Mucosa of rectum (tissue), 2 donors: ENCODE measurements at regions not wholly inside any gene's neighbourhood (a gene's known extent, or its start where the extent isn't known, plus 50 kb on each side); places are given as distances from the start of the nearest gene placed in this dataset.

Experiments used
- H3K27ac ChIP-seq, 2 donors: one replicate each; pipeline ENCODE4 v1.7.0; 2013; ENCODE audit warnings: inconsistent platforms in 2 of 2, low read depth in 2 of 2, low read length in 2 of 2
- H3K27me3 ChIP-seq, 2 donors: one replicate each; pipeline ENCODE4 v1.7.0; 2013; ENCODE audit warnings: low read length in 2 of 2; ENCODE audit not compliant: control insufficient read depth in 2 of 2, insufficient read depth in 2 of 2
- H3K36me3 ChIP-seq, 2 donors: one replicate each; pipeline ENCODE4 v1.7.0; 2013; ENCODE audit warnings: low read length in 2 of 2; ENCODE audit not compliant: control insufficient read depth in 2 of 2, insufficient read depth in 2 of 2
- H3K4me1 ChIP-seq, 2 donors: one replicate each; pipeline ENCODE4 v1.7.0; 2013; ENCODE audit warnings: low read length in 2 of 2, mild to moderate bottlenecking in 1 of 2; ENCODE audit not compliant: control insufficient read depth in 2 of 2, insufficient read depth in 2 of 2
- H3K4me3 ChIP-seq, 2 donors: one replicate each; pipeline ENCODE4 v1.7.0; 2013; ENCODE audit warnings: low read length in 2 of 2
- H3K9ac ChIP-seq, 2 donors: one replicate each; pipeline ENCODE4 v1.7.0; 2013; ENCODE audit warnings: low read length in 2 of 2, low read depth in 1 of 2, mild to moderate bottlenecking in 1 of 2
- H3K9me3 ChIP-seq, 2 donors: one replicate each; pipeline ENCODE4 v1.7.0; 2013; ENCODE audit warnings: low read length in 2 of 2; ENCODE audit not compliant: control insufficient read depth in 2 of 2
- donor health status: healthy.
- donor health status: Normal muscosa, but diverticular disease.

DNA sequence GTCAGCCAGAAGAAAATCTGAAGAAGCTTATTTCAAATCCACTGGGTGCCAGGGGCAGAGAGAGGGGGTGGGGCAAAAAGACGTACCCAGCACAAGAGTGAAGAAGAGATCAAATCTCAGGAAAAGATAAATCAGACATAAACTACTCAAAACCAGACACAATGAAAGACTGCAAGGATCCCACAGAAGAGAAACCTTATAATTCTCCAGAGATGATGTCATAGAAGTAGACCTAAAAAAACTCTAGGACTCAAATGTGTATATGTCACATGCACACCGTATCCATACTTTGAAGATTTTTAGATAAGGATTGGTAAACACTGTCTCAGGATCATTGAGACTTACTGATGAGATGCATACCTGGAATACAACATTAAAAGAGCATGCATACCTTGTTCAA is 98.5 kb upstream of the PIK3CG start:
- Histone ChIP-seq H3K27me3 (no peaks in the 10 kb centered on the region), H3K4me3 (no peak overlapping the region), H3K27ac (no peak overlapping the region), H3K9me3 (no peaks in the 10 kb centered on the region), H3K36me3 (no peaks in the 10 kb centered on the region), H3K9ac (no peak overlapping the region), H3K4me1 (no peaks in the 10 kb centered on the region)

DNA sequence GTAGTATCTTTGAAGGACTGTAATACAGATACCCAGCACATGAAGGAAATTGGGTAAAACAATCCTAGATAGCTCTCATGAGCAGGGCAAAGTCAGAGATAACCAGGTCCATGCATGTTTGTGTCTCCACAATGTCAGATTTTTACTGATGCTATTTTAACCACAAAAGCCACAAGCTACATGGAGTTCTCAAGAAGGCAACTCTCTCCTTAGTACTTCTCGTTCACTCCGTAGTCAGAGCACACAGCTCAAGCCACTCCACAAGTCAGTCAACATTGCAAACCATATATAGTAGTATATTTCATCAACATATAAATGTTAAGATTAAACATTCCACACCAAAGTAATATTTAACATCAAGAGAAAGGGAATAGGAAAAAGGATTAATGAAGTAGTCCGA is 98.0 kb upstream of the PIK3CG start:
- Histone ChIP-seq H3K27me3 (no peaks in the 10 kb centered on the region), H3K4me1 (no peaks in the 10 kb centered on the region), H3K27ac (no peak overlapping the region), H3K9ac (no peak overlapping the region), H3K36me3 (no peaks in the 10 kb centered on the region), H3K4me3 (no peak overlapping the region), H3K9me3 (no peaks in the 10 kb centered on the region)

DNA sequence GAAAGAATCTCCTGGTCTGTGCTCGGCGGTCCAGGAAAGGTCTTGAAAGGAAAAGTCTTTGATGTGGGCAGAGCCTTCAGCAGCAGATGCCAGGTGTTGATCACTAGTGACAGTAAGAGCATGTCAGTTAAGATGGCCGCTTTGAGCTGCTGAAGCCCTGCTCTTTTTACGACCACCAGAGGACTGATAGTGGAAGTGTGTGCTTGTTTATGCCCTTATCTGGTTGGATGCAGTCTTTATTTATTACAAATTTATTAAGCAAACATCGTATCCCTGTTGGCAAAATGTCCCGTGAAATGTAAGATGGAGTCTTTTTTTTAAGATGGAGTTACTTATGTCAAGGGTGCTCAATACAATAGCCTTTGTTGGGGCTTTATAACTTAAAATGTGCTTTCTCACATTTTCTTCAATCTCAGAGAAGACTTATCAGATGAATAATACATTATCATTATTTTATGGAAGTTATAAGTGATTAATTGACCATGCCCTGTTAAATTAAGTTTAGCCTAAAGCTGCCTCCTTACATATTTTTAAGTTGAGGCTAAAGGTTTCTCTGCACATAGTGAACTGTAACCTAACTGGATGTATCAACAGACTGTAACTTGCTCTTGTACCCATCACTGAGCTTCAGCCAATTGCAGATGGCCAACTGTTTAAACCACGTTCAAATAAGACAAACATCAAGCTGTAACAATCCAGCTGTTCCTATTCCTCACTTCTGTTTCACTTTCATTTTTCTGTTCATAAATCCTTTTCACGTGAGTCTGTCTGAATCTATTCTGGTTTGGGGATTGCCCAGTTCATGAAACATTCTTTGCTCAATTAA is 97.4 kb upstream of the PIK3CG start:
- H3K27ac ChIP-seq: peak overlapping the region; percentile 34 to 38

DNA sequence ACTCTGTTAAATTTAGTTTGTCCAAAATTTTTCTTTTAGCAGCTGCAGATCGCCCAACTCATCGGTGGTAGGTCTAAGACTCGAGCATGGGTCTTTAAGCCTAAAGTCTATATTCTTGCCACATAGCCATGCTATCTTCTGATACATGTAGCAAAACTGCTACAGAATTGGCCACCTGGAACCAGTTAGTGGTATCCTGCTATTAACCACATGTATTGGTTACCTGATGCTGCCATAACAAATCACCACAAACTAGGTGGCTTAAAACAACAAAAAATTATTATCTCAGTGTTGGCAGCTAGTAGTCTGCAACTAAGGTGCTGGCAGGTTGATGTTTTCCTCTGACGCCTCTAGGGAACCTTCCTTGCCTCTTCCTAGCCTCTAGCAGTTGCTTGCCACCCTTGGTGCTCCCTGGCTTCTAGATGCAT is 96.7 kb upstream of the PIK3CG start:
- Histone ChIP-seq H3K9me3 (no peaks in the 10 kb centered on the region), H3K4me1 (no peaks in the 10 kb centered on the region), H3K36me3 (no peaks in the 10 kb centered on the region), H3K4me3 (peak overlapping the region in 1 of 2 donors; percentile 48), H3K27ac (peak overlapping the region; percentile 34 to 38), H3K27me3 (no peaks in the 10 kb centered on the region), H3K9ac (no peak overlapping the region)

More for the DNA sequence above, 97.4 kb upstream of the PIK3CG start:
- Histone ChIP-seq H3K9ac (no peak overlapping the region), H3K27me3 (no peaks in the 10 kb centered on the region), H3K9me3 (no peaks in the 10 kb centered on the region), H3K4me3 (peak overlapping the region in 1 of 2 donors; percentile 48), H3K36me3 (no peaks in the 10 kb centered on the region), H3K4me1 (no peaks in the 10 kb centered on the region)

DNA sequence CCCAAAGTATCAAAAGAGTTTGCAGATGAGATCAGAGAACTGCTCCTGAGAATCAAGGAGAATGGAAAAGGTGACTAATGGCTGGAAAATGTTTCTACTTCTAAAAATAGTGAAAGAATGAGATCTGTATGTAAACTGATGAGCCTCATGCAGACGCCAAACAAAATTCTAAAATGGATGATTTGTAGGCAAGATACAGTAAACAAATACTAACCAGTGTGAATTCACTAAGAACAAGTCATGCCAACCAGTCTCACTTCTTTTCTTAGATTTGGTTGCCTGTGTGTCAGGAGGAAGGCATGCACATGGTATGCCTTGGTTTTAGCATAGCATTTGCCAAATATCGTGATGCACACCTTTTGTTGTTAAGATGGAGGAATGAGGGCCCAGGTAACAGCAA is 94.9 kb upstream of the PIK3CG start:
- no peak overlapping the region for H3K27ac ChIP-seq

DNA sequence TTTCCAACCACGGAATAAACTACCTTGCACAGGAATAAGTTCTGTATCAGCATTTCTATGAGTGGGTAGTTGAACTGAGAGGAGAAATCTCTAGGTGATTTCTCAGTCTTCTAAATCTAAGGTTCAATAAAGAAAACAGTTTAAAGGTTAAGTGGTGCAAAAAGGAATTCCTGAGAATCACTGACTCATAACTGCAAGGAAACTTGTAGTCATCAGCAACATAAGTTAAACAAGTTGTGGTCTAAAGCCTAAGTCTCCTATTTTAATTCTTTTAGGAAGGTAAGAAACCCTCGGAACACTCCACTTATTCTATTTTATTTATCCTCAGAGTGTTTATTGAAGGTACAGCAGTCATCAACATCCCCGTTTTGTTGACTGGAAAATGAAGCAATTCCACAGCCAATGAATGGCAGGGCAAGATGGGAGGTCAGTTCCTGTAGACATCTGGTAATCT is 92.4 kb upstream of the PIK3CG start:
- Histone ChIP-seq H3K36me3 (no peaks in the 10 kb centered on the region), H3K27me3 (no peaks in the 10 kb centered on the region), H3K9me3 (no peaks in the 10 kb centered on the region), H3K4me3 (no peak overlapping the region), H3K27ac (no peak overlapping the region), H3K9ac (no peak overlapping the region), H3K4me1 (no peaks in the 10 kb centered on the region)

More for the DNA sequence above, 94.9 kb upstream of the PIK3CG start:
- Histone ChIP-seq H3K9me3 (no peaks in the 10 kb centered on the region), H3K36me3 (no peaks in the 10 kb centered on the region), H3K27me3 (no peaks in the 10 kb centered on the region), H3K9ac (no peak overlapping the region), H3K4me1 (no peaks in the 10 kb centered on the region), H3K4me3 (no peak overlapping the region)

DNA sequence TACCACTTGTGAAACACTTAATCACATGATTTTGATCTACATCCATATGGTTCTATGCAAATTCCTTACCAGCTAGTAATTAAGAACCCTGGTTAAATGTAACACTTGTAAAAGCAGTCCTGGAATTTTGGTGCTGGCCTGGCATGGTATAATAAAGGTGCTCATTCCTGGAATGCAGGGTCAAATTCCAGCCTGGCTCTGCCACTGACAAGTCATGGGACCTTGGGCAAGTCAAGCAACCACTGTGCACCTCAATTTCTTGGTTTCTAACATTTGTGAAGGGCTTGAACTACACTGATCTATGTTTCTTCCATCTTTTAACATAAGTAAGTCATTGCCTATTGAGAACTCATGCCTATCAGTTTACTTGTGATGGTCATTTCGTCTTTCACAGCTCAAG is 91.9 kb upstream of the PIK3CG start:
- no peak overlapping the region for H3K4me3 ChIP-seq
- no peaks in the 10 kb centered on the region for H3K4me1 ChIP-seq
- H3K36me3 ChIP-seq: no peaks in the 10 kb centered on the region
- H3K9me3 ChIP-seq: no peaks in the 10 kb centered on the region
- H3K27ac ChIP-seq: no peak overlapping the region
- H3K9ac ChIP-seq: no peak overlapping the region
- no peaks in the 10 kb centered on the region for H3K27me3 ChIP-seq

DNA sequence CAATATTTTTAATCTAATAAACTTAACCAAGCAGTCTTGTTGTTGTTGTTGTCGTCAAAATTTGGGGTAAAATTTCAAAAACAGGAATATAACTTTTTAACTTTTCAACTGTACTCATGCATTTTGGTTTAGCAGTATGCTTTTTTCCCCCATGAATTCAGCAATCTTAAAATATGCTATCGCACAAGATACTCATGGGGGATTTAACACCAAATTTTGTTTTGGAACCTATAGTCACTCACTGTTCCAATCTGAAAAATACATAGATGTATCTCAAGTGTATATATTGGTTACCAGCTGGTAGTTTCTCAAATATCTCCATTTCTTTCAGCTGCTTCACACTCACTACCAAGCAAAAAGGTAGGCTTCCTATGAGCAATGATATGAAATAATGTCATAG is 91.4 kb upstream of the PIK3CG start:
- H3K27me3 ChIP-seq: no peaks in the 10 kb centered on the region
- H3K27ac ChIP-seq: no peak overlapping the region
- no peaks in the 10 kb centered on the region for H3K36me3 ChIP-seq
- no peak overlapping the region for H3K9ac ChIP-seq
- no peaks in the 10 kb centered on the region for H3K9me3 ChIP-seq
- no peak overlapping the region for H3K4me3 ChIP-seq
- no peaks in the 10 kb centered on the region for H3K4me1 ChIP-seq

DNA sequence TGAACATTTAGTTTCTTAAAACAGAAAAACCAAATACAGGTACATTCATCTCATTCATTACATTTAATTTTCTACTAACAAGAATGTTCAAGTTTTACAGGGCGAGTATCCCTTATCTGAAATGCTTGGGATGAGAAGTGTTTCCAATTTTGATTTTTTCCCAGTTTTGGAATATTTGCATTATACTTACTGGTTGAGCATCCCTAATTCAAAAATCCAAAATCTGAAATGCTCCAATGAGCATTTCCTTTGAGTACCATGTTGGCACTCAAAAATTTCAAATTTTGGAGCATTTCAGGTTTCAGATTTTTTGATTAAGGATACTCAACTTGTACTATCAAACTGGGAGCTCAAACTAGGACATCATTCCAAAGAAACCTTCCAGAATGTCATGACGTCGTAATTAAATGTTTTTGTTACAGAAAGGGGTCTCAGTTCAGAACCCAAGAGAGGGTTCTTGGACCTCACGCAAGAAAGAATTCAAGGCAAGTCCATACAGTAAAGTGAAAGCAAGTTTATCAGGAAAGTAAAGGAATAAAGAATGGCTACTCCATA is 90.8 kb upstream of the PIK3CG start:
- Histone ChIP-seq H3K9ac (no peak overlapping the region), H3K27ac (no peak overlapping the region), H3K9me3 (no peaks in the 10 kb centered on the region), H3K4me1 (peaks cover 0 to under 1% of the 10 kb centered on the region in 2 donors), H3K27me3 (no peaks in the 10 kb centered on the region), H3K36me3 (no peaks in the 10 kb centered on the region), H3K4me3 (no peak overlapping the region)

DNA sequence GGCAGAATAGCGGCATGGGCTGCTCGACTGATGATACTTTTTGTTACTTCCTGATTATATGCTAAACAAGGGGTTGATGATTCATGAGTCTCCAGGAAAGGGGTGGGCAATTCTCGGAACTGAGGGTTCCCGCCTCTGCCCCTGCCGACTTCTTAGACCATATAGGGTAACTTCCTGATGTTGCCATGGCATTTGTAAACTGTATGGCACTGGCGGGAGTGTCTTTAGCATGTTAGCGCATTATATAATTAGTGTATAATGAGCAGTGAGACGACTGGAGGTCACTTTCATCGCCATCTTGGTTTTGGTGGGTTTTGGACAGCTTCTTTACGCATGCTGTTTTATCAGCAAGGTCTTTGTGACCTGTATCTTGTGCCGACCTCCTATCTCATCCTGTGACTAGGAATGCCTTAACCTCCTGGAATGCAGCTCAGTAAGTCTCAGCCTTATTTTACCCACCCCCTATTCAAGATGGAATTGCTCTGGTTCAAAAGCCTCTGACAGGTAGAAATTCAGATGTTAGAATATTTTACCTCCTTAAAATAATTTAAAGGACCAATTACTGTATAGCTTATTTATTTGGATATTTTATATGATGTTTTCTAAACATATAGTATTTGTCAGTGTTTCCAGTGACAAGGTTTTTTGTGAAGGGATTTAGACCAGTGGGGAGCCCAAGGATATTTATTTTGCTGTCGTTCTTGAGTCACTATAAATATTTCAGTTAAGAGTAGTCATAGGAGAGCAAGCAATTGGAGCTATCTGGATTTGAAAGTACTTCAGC is 90.1 kb upstream of the PIK3CG start:
- no peak overlapping the region for H3K4me3 ChIP-seq
- no peak overlapping the region for H3K27ac ChIP-seq
- no peak overlapping the region for H3K9ac ChIP-seq
- no peaks in the 10 kb centered on the region for H3K27me3 ChIP-seq
- no peaks in the 10 kb centered on the region for H3K36me3 ChIP-seq
- H3K9me3 ChIP-seq: no peaks in the 10 kb centered on the region
- peaks cover 0 to 4% of the 10 kb centered on the region in 2 donors for H3K4me1 ChIP-seq
